B cell (primary cell): ENCODE measurements at regions not wholly inside any gene's neighbourhood (a gene's known extent, or its start where the extent isn't known, plus 50 kb on each side); places are given as distances from the start of the nearest gene placed in this dataset.

Experiments used
- ATAC-seq: fragments of 200-7000 bp; cut with Tn5 transposase; one replicate; pipeline ENCODE4 v1.10.0; 2021; ENCODE audit warnings: low read depth, mild to moderate bottlenecking, moderate number of reproducible peaks, moderate library complexity
- CTCF ChIA-PET: fragments of 350-600 bp; sonication (Branson Sonifier 250); formaldehyde crosslinking; loops from one replicate; lab custom pipeline; 2021; ENCODE audit warnings: antibody characterized with exemption, inconsistent platforms; lab: Charles Lee
- POLR2A ChIA-PET: fragments of 350-600 bp; sonication (Branson Sonifier 250); formaldehyde crosslinking; loops from one replicate; lab custom pipeline; 2021; ENCODE audit warnings: antibody characterized with exemption; lab: Charles Lee
- DNase-seq: peaks from one replicate; pipeline ENCODE4 v3.0.0; 2013
- H2AFZ ChIP-seq: 2 replicates; pipeline ENCODE4 v1.6.1; 2012; ENCODE audit warnings: mild to moderate bottlenecking, low read depth, low read length; ENCODE audit not compliant: insufficient read depth, poor library complexity, severe bottlenecking
- H3K27ac ChIP-seq, 2 donors: 1 replicate in 1 of 2; 2 replicates in 1 of 2; pipeline ENCODE4 v1.5.1; 2012 to 2013; ENCODE audit warnings: low read length in 2 of 2, mild to moderate bottlenecking in 2 of 2, moderate library complexity in 1 of 2
- H3K27me3 ChIP-seq, 4 experiments: fragments of 200-600 bp in 1 of 4; sonication (generic) in 1 of 4; replicated peaks in 1 of 4; 1 replicate in 2 of 4; 2 replicates in 2 of 4; pipeline versions ENCODE4 v1.6.1 to v1.7.0; 2013 to 2016; ENCODE audit warnings: low read length in 3 of 4, mild to moderate bottlenecking in 2 of 4, mixed read lengths in 1 of 4, moderate library complexity in 1 of 4; ENCODE audit not compliant: insufficient read depth in 4 of 4, control insufficient read depth in 3 of 4; ENCODE audit errors: control extremely low read depth in 1 of 4
- H3K36me3 ChIP-seq, 2 experiments: replicated peaks in 1 of 2; 1 replicate in 1 of 2; 2 replicates in 1 of 2; pipeline versions ENCODE4 v1.6.1 to v1.7.1; 2013; ENCODE audit warnings: low read length in 1 of 2; ENCODE audit not compliant: insufficient read depth in 2 of 2, control insufficient read depth in 1 of 2; ENCODE audit errors: control extremely low read depth in 1 of 2, extremely low read depth in 1 of 2
- H3K4me1 ChIP-seq, 2 donors: fragments of 200-600 bp in 1 of 2; sonication (generic) in 1 of 2; 1 replicate in 1 of 2; 2 replicates in 1 of 2; pipeline versions ENCODE4 v1.5.1 to v1.6.1; 2013 to 2017; ENCODE audit warnings: low read length in 2 of 2; ENCODE audit not compliant: control insufficient read depth in 2 of 2, insufficient read depth in 2 of 2
- H3K4me2 ChIP-seq: replicated peaks from 2 replicates; pipeline ENCODE3; 2012; ENCODE audit warnings: mild to moderate bottlenecking, low read depth, low read length; ENCODE audit not compliant: poor library complexity, severe bottlenecking
- H3K4me3 ChIP-seq, 5 experiments: fragments of 200-600 bp in 1 of 5; sonication (generic) in 1 of 5; 1 replicate in 3 of 5; 2 replicates in 2 of 5; pipeline versions ENCODE4 v1.5.1 to v1.7.0; 2011 to 2016; ENCODE audit warnings: low read length in 4 of 5, mild to moderate bottlenecking in 4 of 5, low read depth in 2 of 5, control low read depth in 1 of 5, moderate library complexity in 1 of 5; ENCODE audit not compliant: insufficient read depth in 1 of 5; ENCODE audit errors: control extremely low read depth in 1 of 5, extremely low read depth in 1 of 5
- H3K79me2 ChIP-seq: fragments of 200-600 bp; sonication (generic); one replicate; pipeline ENCODE4 v1.6.0; 2016; ENCODE audit warnings: low read length; ENCODE audit not compliant: control insufficient read depth, insufficient read depth
- H3K9ac ChIP-seq: fragments of 200-600 bp; sonication (generic); 2 replicates; pipeline ENCODE4 v1.6.1; 2017; ENCODE audit warnings: mild to moderate bottlenecking, low read length, moderate library complexity
- H3K9me3 ChIP-seq, 3 donors: one replicate each; pipeline versions ENCODE4 v1.6.1 to v1.7.1; 2013; ENCODE audit warnings: low read length in 2 of 3; ENCODE audit not compliant: control insufficient read depth in 2 of 3, insufficient read depth in 1 of 3; ENCODE audit errors: control extremely low read depth in 1 of 3
- H4K20me1 ChIP-seq: 2 replicates; pipeline ENCODE4 v1.6.0; 2012; ENCODE audit warnings: mild to moderate bottlenecking, low read length; ENCODE audit not compliant: insufficient read depth, control insufficient read depth, poor library complexity, severe bottlenecking
- H3K27ac Mint-ChIP-seq: one replicate; pipeline ENCODE4 v1.8.0; 2021; ENCODE audit warnings: mixed read lengths
- H3K27me3 Mint-ChIP-seq: one replicate; pipeline ENCODE4 v1.8.0; 2021; ENCODE audit warnings: mixed read lengths
- H3K4me1 Mint-ChIP-seq: one replicate; pipeline ENCODE4 v1.8.0; 2021; ENCODE audit warnings: mixed read lengths
- H3K4me3 Mint-ChIP-seq: one replicate; pipeline ENCODE4 v1.8.0; 2021; ENCODE audit warnings: mixed read lengths
- H3K9me3 Mint-ChIP-seq: one replicate; pipeline ENCODE4 v1.8.0; 2022; ENCODE audit warnings: mixed read lengths; ENCODE audit not compliant: insufficient read depth
- EZH2 ChIP-seq: IDR thresholded peaks from 2 replicates; pipeline ENCODE4 v1.6.1; 2012; ENCODE audit warnings: borderline replicate concordance, low read depth, mild to moderate bottlenecking, moderate library complexity, low read length; ENCODE audit not compliant: insufficient read depth, poor library complexity, severe bottlenecking
- WGBS: methylation state at CpG from one replicate; pipeline ENCODE4 v1.1.5; 2013; ENCODE audit warnings: missing lambda C conversion rate; ENCODE audit not compliant: insufficient coverage; 5-methylcytosine and 5-hydroxymethylcytosine counted together
- intact Hi-C: fragments of 100-400 bp; cut with micrococcal nuclease; formaldehyde crosslinking; loops from one replicate; pipeline ENCODE4 v1.10.0; 2022
- TF ChIP-seq, protein P1 (sequence below): fragments of 200-600 bp; IDR thresholded peaks from one replicate; pipeline ENCODE4 v1.8.0; 2022; ENCODE audit warnings: antibody characterized with exemption, mild to moderate bottlenecking

DNA sequence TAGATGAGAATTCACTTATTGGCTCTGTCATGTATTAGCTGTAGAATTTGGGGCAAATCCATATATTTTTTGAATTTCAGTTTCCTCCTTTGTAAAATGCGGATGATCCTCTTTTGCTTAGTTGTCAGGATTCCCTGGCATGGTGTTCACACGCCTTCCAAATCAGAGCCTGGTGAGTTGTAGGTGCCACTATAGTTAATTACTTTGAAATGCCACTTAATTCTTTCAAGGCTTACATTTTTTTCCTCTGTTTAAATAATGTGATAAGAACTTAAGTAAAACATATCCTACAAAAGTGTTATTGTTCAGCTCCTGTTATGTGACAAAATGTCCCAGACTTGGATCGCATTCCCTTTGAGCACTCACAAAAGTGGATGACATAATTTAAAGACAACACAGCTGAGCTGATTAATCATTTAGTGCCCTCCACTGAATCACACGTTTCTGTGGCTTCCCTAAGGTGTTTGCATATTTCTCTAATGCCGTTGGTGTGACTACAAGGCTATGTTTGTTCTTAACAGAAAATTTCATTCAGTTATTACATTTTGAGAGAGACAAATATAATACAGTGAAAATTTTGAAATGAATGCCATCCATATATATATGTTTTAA is 471.2 kb upstream of the CHST9 start:
- no peaks in the 10 kb centered on the region for H3K79me2 ChIP-seq
- Mint-ChIP-seq H3K27ac (no peak overlapping the region), H3K4me3 (no peak overlapping the region), H3K4me1 (no peaks in the 10 kb centered on the region), H3K27me3 (no peaks in the 10 kb centered on the region), H3K9me3 (no peaks in the 10 kb centered on the region)
- ATAC-seq (no peak), DNase-seq (no peak)
- H4K20me1 ChIP-seq, result no peaks in the 10 kb centered on the region
- WGBS, result 60% methylated on average over 1 of the region's 5 CpGs
- no peaks in the 10 kb centered on the region for H3K27me3 ChIP-seq
- H3K4me2 ChIP-seq, result no peak overlapping the region
- no peak overlapping the region for H3K4me3 ChIP-seq
- ChIA-PET CTCF (no interaction called here), POLR2A (no interaction called here)
- TF ChIP-seq EZH2, result no peak
- TF ChIP-seq, protein P1, sequence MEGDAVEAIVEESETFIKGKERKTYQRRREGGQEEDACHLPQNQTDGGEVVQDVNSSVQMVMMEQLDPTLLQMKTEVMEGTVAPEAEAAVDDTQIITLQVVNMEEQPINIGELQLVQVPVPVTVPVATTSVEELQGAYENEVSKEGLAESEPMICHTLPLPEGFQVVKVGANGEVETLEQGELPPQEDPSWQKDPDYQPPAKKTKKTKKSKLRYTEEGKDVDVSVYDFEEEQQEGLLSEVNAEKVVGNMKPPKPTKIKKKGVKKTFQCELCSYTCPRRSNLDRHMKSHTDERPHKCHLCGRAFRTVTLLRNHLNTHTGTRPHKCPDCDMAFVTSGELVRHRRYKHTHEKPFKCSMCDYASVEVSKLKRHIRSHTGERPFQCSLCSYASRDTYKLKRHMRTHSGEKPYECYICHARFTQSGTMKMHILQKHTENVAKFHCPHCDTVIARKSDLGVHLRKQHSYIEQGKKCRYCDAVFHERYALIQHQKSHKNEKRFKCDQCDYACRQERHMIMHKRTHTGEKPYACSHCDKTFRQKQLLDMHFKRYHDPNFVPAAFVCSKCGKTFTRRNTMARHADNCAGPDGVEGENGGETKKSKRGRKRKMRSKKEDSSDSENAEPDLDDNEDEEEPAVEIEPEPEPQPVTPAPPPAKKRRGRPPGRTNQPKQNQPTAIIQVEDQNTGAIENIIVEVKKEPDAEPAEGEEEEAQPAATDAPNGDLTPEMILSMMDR, result no peak
- peaks cover 0 to 3% (median 0%) of the 10 kb centered on the region in 3 donors for H3K9me3 ChIP-seq
- H3K9ac ChIP-seq, result no peak overlapping the region
- intact Hi-C loops, result no loop called here
- H3K27ac ChIP-seq, result no peak overlapping the region
- H3K36me3 ChIP-seq, result no peaks in the 10 kb centered on the region
- no peaks in the 10 kb centered on the region for H3K4me1 ChIP-seq
- H2AFZ ChIP-seq, result no peak overlapping the region

DNA sequence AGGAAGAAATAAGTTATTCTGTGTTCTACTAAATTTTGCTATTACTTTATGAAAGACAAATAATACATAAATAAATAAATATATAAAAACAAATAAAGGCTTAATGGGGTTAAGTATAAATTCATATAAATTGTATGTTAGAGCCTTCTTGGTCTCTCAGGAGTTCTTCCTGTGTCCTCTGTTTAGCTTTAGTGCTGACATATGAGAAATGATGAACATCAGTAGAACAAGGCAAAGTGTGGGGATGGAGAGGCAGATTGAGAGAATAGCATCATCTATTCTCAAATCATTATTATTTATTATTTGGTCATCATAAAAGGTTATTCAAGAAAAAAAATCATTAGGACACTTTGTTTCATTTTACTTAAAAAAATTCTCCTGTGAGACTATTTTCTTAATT is 468.1 kb upstream of the CHST9 start:
- H3K4me3 Mint-ChIP-seq, result no peak overlapping the region
- Histone ChIP-seq H2AFZ (no peak overlapping the region), H3K9ac (no peak overlapping the region), H3K4me1 (no peaks in the 10 kb centered on the region), H3K4me2 (no peak overlapping the region), H3K4me3 (no peak overlapping the region), H3K27ac (no peak overlapping the region), H3K27me3 (no peaks in the 10 kb centered on the region), H4K20me1 (no peaks in the 10 kb centered on the region), H3K9me3 (peaks cover 0 to 2% (median 0%) of the 10 kb centered on the region in 3 donors), H3K79me2 (no peaks in the 10 kb centered on the region), H3K36me3 (no peaks in the 10 kb centered on the region)
- H3K27ac Mint-ChIP-seq, result no peak overlapping the region
- ATAC-seq, result no peak
- intact Hi-C loops, result no loop called here
- DNase-seq, result no peak
- H3K4me1 Mint-ChIP-seq, result no peaks in the 10 kb centered on the region
- TF ChIP-seq, protein P1, result no peak
- TF ChIP-seq EZH2, result no peak
- no peaks in the 10 kb centered on the region for H3K9me3 Mint-ChIP-seq
- ChIA-PET CTCF (no interaction called here), POLR2A (no interaction called here)
- H3K27me3 Mint-ChIP-seq, result no peaks in the 10 kb centered on the region
